Umbilical cord (tissue), 1 donor: ENCODE measurements at regions not wholly inside any gene's neighbourhood (a gene's known extent, or its start where the extent isn't known, plus 50 kb on each side); places are given as distances from the start of the nearest gene placed in this dataset.

Experiments
- DNase-seq: peaks from one replicate; pipeline ENCODE4 v3.0.0-alpha.2; 2015; ENCODE audit warnings: low spot score

- DNase-seq, result no peak
These were observed 1510.9 kb downstream of the KCNT2 start for GRCh38 chr1:195097316-195097715.

GRCh38 chr1:195096051-195096521 is 1512.2 kb downstream of the KCNT2 start:
- no peak for DNase-seq

- no peak for DNase-seq
These were observed 1523.0 kb downstream of the KCNT2 start for GRCh38 chr1:195085196-195085595.

- DNase-seq, result no peak
These were observed 1526.1 kb downstream of the KCNT2 start for GRCh38 chr1:195082183-195082582.

- no peak for DNase-seq
These were observed 1531.6 kb downstream of the KCNT2 start for GRCh38 chr1:195076682-195077081.

GRCh38 chr1:195075973-195076372 is 1532.3 kb downstream of the KCNT2 start:
- DNase-seq, result no peak

GRCh38 chr1:195071461-195071860 is 1536.8 kb downstream of the KCNT2 start:
- no peak for DNase-seq

GRCh38 chr1:195065437-195065836 is 1542.8 kb downstream of the KCNT2 start:
- no peak for DNase-seq

GRCh38 chr1:195064358-195064757 is 1543.9 kb downstream of the KCNT2 start:
- no peak for DNase-seq

- no peak for DNase-seq
These were observed 1554.0 kb downstream of the KCNT2 start for GRCh38 chr1:195054217-195054687.

- no peak for DNase-seq
These were observed 1554.8 kb downstream of the KCNT2 start for GRCh38 chr1:195053478-195053877.

GRCh38 chr1:195047772-195048171 is 1560.5 kb downstream of the KCNT2 start:
- no peak for DNase-seq

GRCh38 chr1:195045072-195045471 is 1563.2 kb downstream of the KCNT2 start:
- no peak for DNase-seq

GRCh38 chr1:195030793-195031192 is 1577.4 kb downstream of the KCNT2 start:
- no peak for DNase-seq

- DNase-seq, result no peak
These were observed 1581.4 kb downstream of the KCNT2 start for GRCh38 chr1:195026792-195027191.

GRCh38 chr1:195019385-195019784 is 1588.9 kb downstream of the KCNT2 start:
- DNase-seq, result no peak

GRCh38 chr1:195012995-195013394 is 1595.2 kb downstream of the KCNT2 start:
- DNase-seq, result no peak

- no peak for DNase-seq
These were observed 1602.9 kb downstream of the KCNT2 start for GRCh38 chr1:195005338-195005737.

- no peak for DNase-seq
These were observed 1617.8 kb downstream of the KCNT2 start for GRCh38 chr1:194990483-194990882.

- no peak for DNase-seq
These were observed 1632.3 kb downstream of the KCNT2 start for GRCh38 chr1:194975913-194976312.

- DNase-seq, result no peak
These were observed 1639.3 kb downstream of the KCNT2 start for GRCh38 chr1:194968916-194969315.

- DNase-seq, result no peak
These were observed 1648.4 kb downstream of the KCNT2 start for GRCh38 chr1:194959795-194960194.

- DNase-seq, result no peak
These were observed 1656.1 kb downstream of the KCNT2 start for GRCh38 chr1:194952171-194952570.

GRCh38 chr1:194950584-194950983 is 1657.7 kb downstream of the KCNT2 start:
- no peak for DNase-seq
